ENCODE measurements at regions not wholly inside any gene's neighbourhood (a gene's known extent, or its start where the extent isn't known, plus 50 kb on each side); places are given as distances from the start of the nearest gene placed in this dataset.
A peak's percentile ranks its signal among the peaks of the same experiment; 100 is the strongest.

GRCh38 chr13:25037057-25037813 is 58.7 kb upstream of the PABPC3 start:
- TF ChIP-seq CTCF (IDR thresholded peaks at IDR 0.05 in 4 of 5, conservative IDR thresholded peaks at IDR 0.05 in 1 of 5): peak; percentile 28 to 58 (median 41)
- no peak for TF ChIP-seq POLR2A (IDR thresholded peaks at IDR 0.05)

All from gastrocnemius medialis (tissue), 4 donors.